ENCODE measurements at regions not wholly inside any gene's neighbourhood (a gene's known extent, or its start where the extent isn't known, plus 50 kb on each side); places are given as distances from the start of the nearest gene placed in this dataset.

- no peak for TF ChIP-seq MYC (IDR thresholded peaks at IDR 0.05; ENCODE audit: low read depth, low read length)
- no peak for TF ChIP-seq CTCF (IDR thresholded peaks at IDR 0.05; ENCODE audit: low read depth, low read length)
- TF ChIP-seq POLR2A (IDR thresholded peaks at IDR 0.05; ENCODE audit: extremely low read depth, insufficient read length) = no peak
- TF ChIP-seq MAX (IDR thresholded peaks at IDR 0.05; ENCODE audit: low read depth, low read length) = no peak
These were observed 156.5 kb upstream of the XIST start for GRCh38 chrX:74009041-74009440.

Measured in NB4 (cell line).